ENCODE measurements at regions not wholly inside any gene's neighbourhood (a gene's known extent, or its start where the extent isn't known, plus 50 kb on each side); places are given as distances from the start of the nearest gene placed in this dataset.

DNA sequence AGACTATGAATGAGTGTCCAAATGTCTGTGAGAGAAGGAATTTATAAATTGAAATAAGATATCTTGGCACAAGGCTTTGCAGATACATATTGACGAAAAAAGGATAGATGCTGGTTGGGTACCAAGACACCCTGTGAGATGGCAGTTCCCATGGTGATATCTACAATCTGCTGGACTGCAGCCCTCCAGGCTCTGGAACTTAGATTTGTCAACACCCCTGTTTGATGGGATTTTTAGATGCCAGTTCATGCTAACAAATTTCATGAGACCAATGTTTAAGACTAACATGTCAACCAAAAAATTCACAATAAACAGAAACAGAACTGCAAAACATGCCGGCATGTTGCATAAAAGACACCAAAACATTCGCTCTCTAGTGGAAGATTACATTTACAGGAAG lies 400.3 kb upstream of the CNTNAP5 start:
- TF ChIP-seq, protein P1, sequence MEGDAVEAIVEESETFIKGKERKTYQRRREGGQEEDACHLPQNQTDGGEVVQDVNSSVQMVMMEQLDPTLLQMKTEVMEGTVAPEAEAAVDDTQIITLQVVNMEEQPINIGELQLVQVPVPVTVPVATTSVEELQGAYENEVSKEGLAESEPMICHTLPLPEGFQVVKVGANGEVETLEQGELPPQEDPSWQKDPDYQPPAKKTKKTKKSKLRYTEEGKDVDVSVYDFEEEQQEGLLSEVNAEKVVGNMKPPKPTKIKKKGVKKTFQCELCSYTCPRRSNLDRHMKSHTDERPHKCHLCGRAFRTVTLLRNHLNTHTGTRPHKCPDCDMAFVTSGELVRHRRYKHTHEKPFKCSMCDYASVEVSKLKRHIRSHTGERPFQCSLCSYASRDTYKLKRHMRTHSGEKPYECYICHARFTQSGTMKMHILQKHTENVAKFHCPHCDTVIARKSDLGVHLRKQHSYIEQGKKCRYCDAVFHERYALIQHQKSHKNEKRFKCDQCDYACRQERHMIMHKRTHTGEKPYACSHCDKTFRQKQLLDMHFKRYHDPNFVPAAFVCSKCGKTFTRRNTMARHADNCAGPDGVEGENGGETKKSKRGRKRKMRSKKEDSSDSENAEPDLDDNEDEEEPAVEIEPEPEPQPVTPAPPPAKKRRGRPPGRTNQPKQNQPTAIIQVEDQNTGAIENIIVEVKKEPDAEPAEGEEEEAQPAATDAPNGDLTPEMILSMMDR (conservative IDR thresholded peaks at IDR 0.05 in 1 of 2, IDR thresholded peaks at IDR 0.05 in 1 of 2; ENCODE audit: extremely low read depth in 1 of 2, insufficient read depth in 1 of 2, low read depth in 1 of 2, low read length in 2 of 2), result no peak
- no peak for TF ChIP-seq EZH2 (IDR thresholded peaks at IDR 0.05; ENCODE audit: borderline replicate concordance, low read length)
